ENCODE measurements at regions not wholly inside any gene's neighbourhood (a gene's known extent, or its start where the extent isn't known, plus 50 kb on each side); places are given as distances from the start of the nearest gene placed in this dataset.

DNA sequence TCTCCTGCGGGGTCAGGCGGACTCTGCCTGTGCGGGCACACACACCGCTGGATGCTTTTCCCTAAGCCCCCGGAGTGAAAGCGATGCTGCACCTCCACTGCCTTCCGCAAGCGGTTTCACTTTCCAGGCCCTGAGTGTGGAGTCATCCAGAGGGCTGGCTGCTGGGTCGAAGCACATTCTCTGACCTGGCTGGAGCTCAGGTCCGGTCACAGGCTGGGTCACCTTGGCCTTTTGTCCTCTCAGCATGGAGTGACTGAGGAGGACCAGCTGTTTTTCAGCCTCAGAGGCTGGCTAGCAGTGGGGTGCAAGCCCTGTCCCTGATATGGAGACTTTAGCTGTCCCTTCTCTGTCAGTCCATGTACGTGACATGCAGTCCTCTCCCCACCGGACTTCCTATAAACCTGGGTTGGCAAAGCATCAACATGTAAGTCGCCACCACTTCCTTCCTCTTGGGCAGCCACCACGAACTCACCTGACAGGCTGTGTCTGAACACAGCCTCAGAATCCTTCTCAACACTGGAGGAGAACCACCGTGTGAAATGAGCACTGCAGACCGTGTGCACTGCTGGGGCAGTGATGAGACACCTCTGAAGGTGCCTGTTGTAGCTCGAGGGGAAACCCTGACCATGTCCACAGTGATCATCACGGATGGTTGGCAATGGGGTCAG lies 51.3 kb downstream of the GADD45G start:
- Histone ChIP-seq H4K20me1 (ENCODE audit: insufficient read depth, low read length) (no peaks in the 10 kb centered on the region), H3K9me3 (ENCODE audit: low read depth, low read length) (no peaks in the 10 kb centered on the region), H3K36me3 (ENCODE audit: insufficient read depth, low read length) (no peaks in the 10 kb centered on the region), H3K27me3 (ENCODE audit: insufficient read depth, low read length) (no peaks in the 10 kb centered on the region), H2AFZ (ENCODE audit: low read length) (no peak overlapping the region), H3K27ac (ENCODE audit: low read depth, low read length) (no peak overlapping the region), H3K4me2 (ENCODE audit: insufficient read depth, low read length) (no peak overlapping the region), H3K4me3 (ENCODE audit: insufficient read depth, low read length) (no peak overlapping the region), H3K79me2 (ENCODE audit: insufficient read depth, low read length) (no peaks in the 10 kb centered on the region), H3K4me1 (ENCODE audit: insufficient read depth, low read length) (no peaks in the 10 kb centered on the region)
- TF ChIP-seq CTCF (IDR thresholded peaks at IDR 0.05; ENCODE audit: extremely low read depth, low read depth, low read length): no peak
- no peak for DNase-seq (ENCODE audit: insufficient read length, low spot score, missing footprints)

DNA sequence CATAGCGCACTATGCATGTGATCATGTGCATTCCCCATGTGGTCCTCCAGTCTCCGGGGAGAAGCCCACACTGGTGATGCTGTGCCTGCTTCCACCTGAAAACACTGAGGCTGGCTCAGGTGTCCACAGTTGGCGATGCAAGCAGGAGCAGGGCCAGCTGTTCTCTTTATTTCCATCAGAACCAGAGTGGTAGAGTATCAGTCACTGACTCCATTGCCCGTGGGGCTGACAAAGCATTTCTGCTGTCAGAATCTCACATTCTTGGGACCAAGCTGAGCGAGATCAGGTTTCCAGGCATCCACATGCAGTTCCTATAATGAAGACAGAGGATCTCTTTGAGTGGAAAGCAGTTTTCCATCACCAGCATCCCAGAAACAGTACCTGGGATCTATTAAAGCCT lies 52.5 kb downstream of the GADD45G start:
- Histone ChIP-seq H4K20me1 (ENCODE audit: insufficient read depth, low read length) (no peaks in the 10 kb centered on the region), H3K36me3 (ENCODE audit: insufficient read depth, low read length) (no peaks in the 10 kb centered on the region)
- DNase-seq (ENCODE audit: insufficient read length, low spot score, missing footprints): no peak

DNA sequence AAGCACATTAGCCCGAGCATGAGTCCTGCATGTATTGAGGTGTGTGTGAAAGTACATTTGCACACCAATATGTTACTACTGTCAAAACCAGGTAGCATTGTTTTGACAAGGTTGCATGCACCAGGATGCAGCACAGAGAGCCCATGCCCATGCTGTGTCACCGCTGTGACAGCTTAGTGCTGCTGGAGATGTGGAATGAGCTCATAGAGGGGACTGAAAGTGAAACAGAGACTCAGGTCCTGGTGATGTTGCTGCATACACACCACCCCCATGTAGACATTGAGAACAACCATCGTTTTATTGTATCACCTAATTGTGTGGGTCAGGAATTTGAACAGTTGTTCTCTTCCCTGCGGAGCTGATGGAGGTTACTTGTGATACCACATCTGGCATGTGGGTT lies 53.0 kb downstream of the GADD45G start:
- H3K27me3 ChIP-seq (ENCODE audit: insufficient read depth, low read length): no peaks in the 10 kb centered on the region
- H3K4me3 ChIP-seq (ENCODE audit: insufficient read depth, low read length): no peak overlapping the region
- H3K9me3 ChIP-seq (ENCODE audit: low read depth, low read length): no peaks in the 10 kb centered on the region
- no peaks in the 10 kb centered on the region for H3K4me1 ChIP-seq (ENCODE audit: insufficient read depth, low read length)
- no peaks in the 10 kb centered on the region for H3K36me3 ChIP-seq (ENCODE audit: insufficient read depth, low read length)
- no peak for DNase-seq (ENCODE audit: insufficient read length, low spot score, missing footprints)
- no peak for TF ChIP-seq CTCF (IDR thresholded peaks at IDR 0.05; ENCODE audit: extremely low read depth, low read depth, low read length)
- H3K4me2 ChIP-seq (ENCODE audit: insufficient read depth, low read length): no peak overlapping the region
- no peaks in the 10 kb centered on the region for H4K20me1 ChIP-seq (ENCODE audit: insufficient read depth, low read length)
- H3K79me2 ChIP-seq (ENCODE audit: insufficient read depth, low read length): no peaks in the 10 kb centered on the region
- no peak overlapping the region for H3K27ac ChIP-seq (ENCODE audit: low read depth, low read length)
- H2AFZ ChIP-seq (ENCODE audit: low read length): no peak overlapping the region

More for the DNA sequence above, 52.5 kb downstream of the GADD45G start:
- H3K4me3 ChIP-seq (ENCODE audit: insufficient read depth, low read length): no peak overlapping the region
- H3K27ac ChIP-seq (ENCODE audit: low read depth, low read length): no peak overlapping the region
- H3K4me2 ChIP-seq (ENCODE audit: insufficient read depth, low read length): no peak overlapping the region
- H3K27me3 ChIP-seq (ENCODE audit: insufficient read depth, low read length): no peaks in the 10 kb centered on the region
- no peak overlapping the region for H2AFZ ChIP-seq (ENCODE audit: low read length)
- H3K79me2 ChIP-seq (ENCODE audit: insufficient read depth, low read length): no peaks in the 10 kb centered on the region
- H3K9me3 ChIP-seq (ENCODE audit: low read depth, low read length): no peaks in the 10 kb centered on the region
- no peak for TF ChIP-seq CTCF (IDR thresholded peaks at IDR 0.05; ENCODE audit: extremely low read depth, low read depth, low read length)
- no peaks in the 10 kb centered on the region for H3K4me1 ChIP-seq (ENCODE audit: insufficient read depth, low read length)

DNA sequence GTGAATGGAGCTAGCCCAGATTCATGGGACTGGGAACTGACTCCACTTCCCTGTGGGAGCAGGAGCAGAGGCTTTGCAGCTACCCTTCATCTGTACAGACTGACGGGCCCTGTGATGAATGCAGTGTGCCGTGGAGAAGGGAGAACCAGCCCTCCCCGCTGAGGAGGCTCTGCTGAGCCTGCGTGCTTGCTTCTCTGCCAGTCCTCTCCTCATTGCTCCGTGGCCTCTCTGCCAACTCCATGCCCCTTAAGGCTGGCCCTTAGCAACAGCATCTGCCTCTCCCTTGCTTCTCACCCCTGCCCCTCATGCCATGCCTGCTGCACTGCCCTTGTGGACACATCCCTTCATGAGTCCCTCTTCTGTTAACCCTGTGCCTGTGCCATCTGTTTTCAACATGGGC lies 53.6 kb downstream of the GADD45G start:
- Histone ChIP-seq H3K27ac (ENCODE audit: low read depth, low read length) (no peak overlapping the region), H3K4me1 (ENCODE audit: insufficient read depth, low read length) (no peaks in the 10 kb centered on the region), H3K9me3 (ENCODE audit: low read depth, low read length) (no peaks in the 10 kb centered on the region), H3K79me2 (ENCODE audit: insufficient read depth, low read length) (no peaks in the 10 kb centered on the region), H3K4me3 (ENCODE audit: insufficient read depth, low read length) (no peak overlapping the region), H3K27me3 (ENCODE audit: insufficient read depth, low read length) (no peaks in the 10 kb centered on the region), H3K36me3 (ENCODE audit: insufficient read depth, low read length) (no peaks in the 10 kb centered on the region), H4K20me1 (ENCODE audit: insufficient read depth, low read length) (no peaks in the 10 kb centered on the region), H2AFZ (ENCODE audit: low read length) (no peak overlapping the region), H3K4me2 (ENCODE audit: insufficient read depth, low read length) (no peak overlapping the region)
- TF ChIP-seq CTCF (IDR thresholded peaks at IDR 0.05; ENCODE audit: extremely low read depth, low read depth, low read length): no peak
- no peak for DNase-seq (ENCODE audit: insufficient read length, low spot score, missing footprints)
